GM13977 (cell line): ENCODE measurements at regions not wholly inside any gene's neighbourhood (a gene's known extent, or its start where the extent isn't known, plus 50 kb on each side); places are given as distances from the start of the nearest gene placed in this dataset.

Experiments used
- DNase-seq: peaks from one replicate; pipeline ENCODE4 v3.0.0; 2012; ENCODE audit warnings: low spot score
- in situ Hi-C: fragments of 300-500 bp; cut with MboI; formaldehyde crosslinking; loops from one replicate; pipeline ENCODE4 v1.12.0; 2022; ENCODE audit warnings: low sequenced_read_pairs, low pct_unique_long_range_greater_than_20kb, mixed read lengths, inconsistent platforms; ENCODE audit not compliant: unreplicated experiment
- TF ChIP-seq, protein P1 (sequence below): IDR thresholded peaks from 2 replicates; pipeline ENCODE4 v1.5.1; 2012; ENCODE audit warnings: mild to moderate bottlenecking, control low read depth; ENCODE audit not compliant: insufficient read depth; ENCODE audit errors: extremely low read depth, missing control alignments

DNA sequence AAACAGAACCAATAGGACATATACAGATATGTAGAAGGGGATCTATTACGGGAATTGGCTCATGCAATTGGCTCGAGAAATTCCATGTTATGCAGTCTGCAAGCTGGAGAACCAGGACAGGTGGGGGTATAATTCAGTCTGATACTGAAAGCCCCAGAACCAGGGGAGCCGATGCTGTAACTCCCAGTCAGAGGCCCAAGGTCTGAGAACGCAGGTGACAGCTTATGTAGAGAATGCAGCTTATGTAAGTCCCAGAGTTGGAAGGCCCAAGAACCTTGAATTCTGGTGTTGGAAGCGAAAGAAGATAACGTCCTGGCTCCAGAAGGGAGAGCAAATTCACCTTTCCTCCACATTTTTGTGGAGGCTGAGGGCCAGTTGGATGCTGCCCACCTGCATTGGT lies 62.7 kb downstream of the CCNL1 start:
- no peak for DNase-seq
- in situ Hi-C loops: loop anchor here (25.0 kb wide), 1 partner anchor 560 kb away; no protein-coding TSS in a partner anchor
- TF ChIP-seq, protein P1, sequence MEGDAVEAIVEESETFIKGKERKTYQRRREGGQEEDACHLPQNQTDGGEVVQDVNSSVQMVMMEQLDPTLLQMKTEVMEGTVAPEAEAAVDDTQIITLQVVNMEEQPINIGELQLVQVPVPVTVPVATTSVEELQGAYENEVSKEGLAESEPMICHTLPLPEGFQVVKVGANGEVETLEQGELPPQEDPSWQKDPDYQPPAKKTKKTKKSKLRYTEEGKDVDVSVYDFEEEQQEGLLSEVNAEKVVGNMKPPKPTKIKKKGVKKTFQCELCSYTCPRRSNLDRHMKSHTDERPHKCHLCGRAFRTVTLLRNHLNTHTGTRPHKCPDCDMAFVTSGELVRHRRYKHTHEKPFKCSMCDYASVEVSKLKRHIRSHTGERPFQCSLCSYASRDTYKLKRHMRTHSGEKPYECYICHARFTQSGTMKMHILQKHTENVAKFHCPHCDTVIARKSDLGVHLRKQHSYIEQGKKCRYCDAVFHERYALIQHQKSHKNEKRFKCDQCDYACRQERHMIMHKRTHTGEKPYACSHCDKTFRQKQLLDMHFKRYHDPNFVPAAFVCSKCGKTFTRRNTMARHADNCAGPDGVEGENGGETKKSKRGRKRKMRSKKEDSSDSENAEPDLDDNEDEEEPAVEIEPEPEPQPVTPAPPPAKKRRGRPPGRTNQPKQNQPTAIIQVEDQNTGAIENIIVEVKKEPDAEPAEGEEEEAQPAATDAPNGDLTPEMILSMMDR: no peak

- DNase-seq: no peak
- in situ Hi-C loops: loop anchor here (25.0 kb wide), 1 partner anchor 559 kb away; no protein-coding TSS in a partner anchor
- TF ChIP-seq, protein P1: no peak
Observed at GRCh38 chr3:157096328-157096727, 63.6 kb downstream of the CCNL1 start.
